Posterior cingulate gyrus (tissue), 11 donors: ENCODE measurements at regions not wholly inside any gene's neighbourhood (a gene's known extent, or its start where the extent isn't known, plus 50 kb on each side); places are given as distances from the start of the nearest gene placed in this dataset.
A peak's percentile ranks its signal among the peaks of the same experiment; 100 is the strongest.

Source experiments
- DNase-seq, 10 donors: peaks; one replicate each; pipeline versions ENCODE4 v3.0.0 to v3.0.0-alpha.2; 2020 to 2021; ENCODE audit warnings: mixed read lengths in 3 of 10
- intact Hi-C: fragments of 100-400 bp; cut with DNase I; formaldehyde crosslinking; loops from one replicate; pipeline ENCODE4 v1.15.1; 2023

DNA sequence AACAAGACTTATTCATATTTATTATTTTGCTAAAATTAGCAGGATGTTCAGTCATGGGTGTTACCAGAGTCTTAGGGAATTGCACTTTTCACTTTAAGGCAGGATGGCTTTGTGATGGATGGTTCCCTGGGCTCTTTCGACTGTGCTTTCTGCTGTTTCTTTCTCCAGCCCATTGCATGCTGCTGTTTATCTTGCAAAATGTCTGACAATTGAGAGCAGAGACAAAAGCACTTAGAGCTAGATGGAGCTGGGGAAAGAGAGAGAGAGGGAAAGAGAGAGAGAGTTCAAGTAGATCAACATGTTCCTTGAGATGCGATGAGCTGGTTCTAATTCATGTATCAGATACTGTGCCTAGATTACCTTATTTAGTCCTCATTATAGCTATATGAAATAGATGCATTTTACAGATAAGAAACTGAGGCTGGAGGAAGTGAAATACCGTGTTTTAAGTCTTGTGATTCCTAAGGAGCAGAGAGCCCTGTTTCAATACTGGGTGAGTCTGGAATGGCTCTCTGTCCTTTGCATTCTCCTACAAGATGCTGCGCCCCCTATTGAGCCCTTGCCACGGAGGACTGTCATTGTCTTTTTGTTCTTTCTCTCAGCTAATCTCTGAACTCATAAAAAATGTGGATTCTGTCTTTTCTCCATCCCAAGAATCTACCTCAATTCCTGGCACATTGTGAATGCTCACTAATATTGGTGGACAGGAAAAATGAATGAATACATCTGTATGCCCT, 227.9 kb downstream of the ALG10B start:
- intact Hi-C loops, result no loop called here
- peak in 1 of 10 donors; percentile 37 for DNase-seq

DNA sequence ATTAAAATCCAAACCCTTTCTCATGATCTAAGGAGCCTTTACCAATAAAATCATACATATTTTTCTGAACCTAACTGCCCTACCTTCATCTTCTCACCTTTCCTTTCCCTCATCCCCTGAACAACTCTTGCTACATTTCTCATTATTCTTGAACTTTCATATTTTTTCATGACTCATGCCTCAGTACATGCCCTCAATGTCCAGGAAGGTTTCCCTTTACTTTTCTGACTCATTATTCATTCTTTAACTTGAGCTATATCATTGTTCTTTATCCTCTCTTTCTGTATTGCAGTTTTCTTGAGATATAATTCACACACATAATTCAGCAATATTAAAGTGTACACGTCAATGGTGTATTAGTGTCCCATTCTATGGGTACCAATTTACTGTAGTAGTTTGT, 231.0 kb downstream of the ALG10B start:
- no peak for DNase-seq
- intact Hi-C loops, result no loop called here

DNA sequence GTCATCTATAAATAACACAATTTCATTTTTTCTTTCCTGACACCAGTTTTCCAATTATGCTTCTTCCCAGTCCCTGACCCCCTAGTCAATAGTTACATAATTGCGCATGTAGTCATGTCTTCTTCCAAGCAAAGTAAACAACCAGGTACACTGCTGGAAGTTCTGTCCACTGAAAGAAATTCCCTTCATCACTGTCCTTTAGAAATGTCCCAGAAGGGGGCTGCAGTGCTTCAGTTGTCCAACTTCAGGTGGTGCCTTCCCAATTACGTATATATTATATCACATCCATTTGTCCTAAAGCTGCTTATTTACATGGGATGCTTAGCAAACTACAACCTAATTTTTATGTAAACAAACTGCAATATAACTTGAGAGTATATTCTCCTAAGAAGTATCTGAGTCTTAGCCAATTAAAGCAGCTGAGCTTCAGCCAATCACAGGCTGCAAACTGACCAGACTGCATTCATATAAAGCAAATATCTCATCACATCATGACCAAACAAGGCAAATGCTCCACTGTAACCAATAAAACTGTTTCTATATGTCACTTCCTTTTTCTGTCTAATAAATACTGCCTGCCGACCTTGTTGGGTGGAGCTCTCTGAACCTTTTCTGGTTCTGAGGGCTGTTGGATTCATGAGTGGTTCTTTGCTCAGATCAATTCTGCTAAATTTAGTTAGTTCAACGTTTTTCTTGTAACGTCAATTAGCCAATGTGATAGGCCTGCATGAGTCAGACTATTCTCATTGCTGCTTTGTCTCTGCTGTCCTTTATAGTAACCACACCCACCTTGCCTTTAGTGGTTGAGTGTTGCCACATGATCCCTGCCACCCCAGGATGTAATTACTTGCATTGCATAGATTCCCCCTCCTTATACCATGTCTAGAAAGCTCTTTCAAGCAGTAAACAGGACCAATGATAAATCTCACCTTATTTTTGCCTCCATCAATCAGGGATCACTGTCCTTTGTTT, 239.3 kb downstream of the ALG10B start:
- intact Hi-C loops, result no loop called here
- no peak for DNase-seq

DNA sequence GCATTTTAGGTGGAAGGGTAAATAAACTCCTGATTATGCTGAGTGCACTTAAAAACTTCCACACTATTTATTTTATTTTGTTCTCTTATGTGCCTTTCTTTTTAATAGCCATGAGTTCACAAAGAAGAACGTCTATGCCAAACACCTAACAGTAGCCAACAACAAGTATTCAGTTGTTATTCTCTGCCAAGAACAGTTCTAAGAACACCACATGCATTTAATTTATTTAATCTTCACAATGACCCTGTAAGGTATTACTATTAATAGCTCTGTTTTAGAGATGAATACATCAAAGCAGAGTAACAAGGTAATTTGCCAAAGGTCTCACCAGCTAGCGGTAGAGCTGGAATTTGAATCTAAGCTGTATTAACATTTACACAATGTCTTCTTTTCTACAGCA, 240.1 kb downstream of the ALG10B start:
- no peak for DNase-seq
- intact Hi-C loops, result no loop called here

DNA sequence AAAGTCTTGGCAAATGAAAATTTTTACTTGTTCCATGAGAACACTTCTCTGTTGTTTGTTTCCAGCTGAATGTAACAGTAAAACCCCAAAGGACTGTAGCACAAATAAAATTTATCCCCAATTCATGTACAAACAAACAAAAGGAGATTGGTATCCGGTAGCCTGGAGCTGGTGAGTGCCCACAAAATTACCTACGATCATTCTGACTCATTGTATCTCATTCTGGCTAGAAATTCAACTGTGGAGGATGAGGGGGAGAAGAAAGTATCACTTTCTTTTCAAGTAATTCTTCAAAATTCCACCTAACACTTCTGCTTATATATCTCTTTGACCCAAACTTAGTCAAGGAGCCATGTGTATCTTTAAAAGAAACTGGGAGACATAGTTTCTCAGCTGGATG, 268.5 kb downstream of the ALG10B start:
- DNase-seq, result no peak
- intact Hi-C loops, result no loop called here

DNA sequence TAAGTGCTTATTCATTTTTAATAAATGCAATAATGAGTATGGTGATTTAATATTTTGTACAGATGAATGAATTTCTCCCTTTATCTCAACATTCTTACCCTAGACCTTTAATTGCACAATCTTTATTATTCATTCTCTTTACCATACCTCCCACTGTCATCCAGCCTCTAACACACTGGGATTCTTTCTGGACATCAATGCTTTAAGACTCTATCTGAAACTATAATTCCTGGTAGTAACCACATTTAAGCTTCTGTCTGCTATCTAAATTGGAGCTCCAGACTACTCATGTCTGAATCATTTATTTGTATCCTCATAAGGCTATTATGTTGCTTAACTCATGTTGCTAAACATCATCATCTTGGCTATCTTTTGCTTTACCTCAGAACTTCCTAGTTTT, 270.2 kb downstream of the ALG10B start:
- intact Hi-C loops, result no loop called here
- DNase-seq, result no peak

DNA sequence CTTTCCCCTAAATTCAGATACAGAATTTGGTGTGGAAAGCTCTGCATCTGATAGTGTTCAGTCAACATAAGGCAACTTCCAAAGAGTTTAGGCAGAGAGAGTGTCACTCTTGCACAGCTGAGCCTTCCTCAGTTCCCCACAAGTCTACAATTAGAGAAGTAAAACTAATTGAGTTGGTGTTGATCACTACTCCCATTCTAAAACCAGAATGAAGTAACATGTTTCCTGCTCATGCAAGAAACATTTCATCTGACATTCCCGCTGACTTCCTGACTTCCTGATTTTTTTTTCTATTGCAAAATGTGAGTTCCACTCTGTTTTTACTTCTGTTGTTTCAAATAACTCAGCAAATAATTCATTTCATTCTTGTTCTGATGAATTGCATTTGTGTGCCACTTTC, 271.0 kb downstream of the ALG10B start:
- intact Hi-C loops, result no loop called here
- no peak for DNase-seq

DNA sequence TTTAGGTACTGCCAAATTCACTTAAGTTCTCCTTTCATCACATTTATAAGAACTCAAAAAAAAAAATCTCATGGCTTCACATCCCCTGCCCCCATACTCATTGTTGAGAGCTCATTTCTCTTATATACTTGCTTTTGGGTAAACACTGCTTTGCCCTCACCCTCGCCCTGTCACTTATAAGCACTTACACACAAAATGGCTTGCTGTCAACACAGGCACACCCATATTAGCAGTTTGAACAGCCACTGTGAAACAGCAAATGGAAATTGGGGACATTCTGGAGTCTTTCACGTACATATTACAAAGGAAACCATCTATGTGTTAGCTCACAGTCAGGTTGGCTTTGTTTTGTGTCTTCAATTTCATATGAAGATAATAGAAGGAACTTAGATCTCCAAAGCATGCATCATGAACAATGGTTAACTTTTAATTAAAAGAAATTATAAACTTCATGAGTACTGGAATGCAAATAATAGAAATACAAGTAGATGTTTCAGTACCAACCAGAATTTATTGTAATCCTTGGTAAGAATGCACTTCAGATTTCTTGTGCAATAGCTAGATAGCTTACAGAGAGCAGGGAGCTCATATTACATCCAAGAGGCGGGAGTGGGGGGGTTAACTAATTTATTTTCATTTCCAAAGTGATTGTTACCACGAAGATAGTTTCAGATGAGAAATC, 272.2 kb downstream of the ALG10B start:
- DNase-seq, result no peak
- intact Hi-C loops, result no loop called here

DNA sequence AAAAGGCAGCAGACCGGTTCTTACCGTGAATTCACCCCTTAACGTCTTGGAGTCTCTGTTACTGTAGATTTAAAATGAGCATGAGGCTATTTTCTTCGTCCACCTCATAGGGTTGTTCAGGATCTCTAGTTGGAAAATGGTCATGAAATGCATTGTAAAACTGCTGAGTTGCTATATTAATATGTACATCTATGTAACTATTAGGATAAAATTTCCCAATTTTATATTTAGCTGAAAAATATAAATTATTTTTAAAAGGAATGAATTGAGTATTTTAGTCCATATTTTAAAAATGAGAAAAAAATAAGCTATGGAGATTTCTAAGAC, 272.7 kb downstream of the ALG10B start:
- intact Hi-C loops, result no loop called here
- no peak for DNase-seq

DNA sequence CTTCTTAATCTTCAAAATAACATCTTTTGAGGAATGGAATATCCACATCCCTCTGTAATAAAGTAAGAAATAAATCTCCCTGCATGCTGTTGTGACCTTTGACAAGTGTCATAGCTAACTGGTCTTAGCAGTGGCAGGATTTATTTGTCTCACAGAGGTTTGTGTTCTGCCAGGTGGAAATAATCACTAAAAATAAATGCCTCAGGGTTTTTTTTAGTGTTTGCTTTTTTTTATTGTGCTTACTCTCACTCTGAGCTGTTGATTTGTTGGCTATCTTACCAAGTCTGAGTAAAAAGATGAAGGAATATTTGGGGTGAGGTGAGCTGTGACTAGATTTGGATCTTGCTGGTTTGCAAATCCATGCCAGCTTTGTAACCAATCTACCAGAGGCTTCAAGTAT, 285.4 kb downstream of the ALG10B start:
- no peak for DNase-seq
- intact Hi-C loops, result no loop called here
